Osteoblast (primary cell): ENCODE measurements at regions not wholly inside any gene's neighbourhood (a gene's known extent, or its start where the extent isn't known, plus 50 kb on each side); places are given as distances from the start of the nearest gene placed in this dataset.
"Not testable (repeated sequence)": the region's sequence is repeated elsewhere in the genome, so short reads cannot be mapped to it uniquely, and the experiment has no call there.

ENCODE experiments used
- DNase-seq: peaks from one replicate; pipeline ENCODE4 v3.0.0; 2011; ENCODE audit warnings: low spot score, mixed read lengths; ENCODE audit not compliant: insufficient read length; ENCODE audit errors: missing footprints
- H2AFZ ChIP-seq: 2 replicates; pipeline ENCODE4 v1.6.0; 2011; ENCODE audit warnings: mild to moderate bottlenecking, low read length
- H3K27ac ChIP-seq: 2 replicates; pipeline ENCODE4 v1.5.1; 2011; ENCODE audit warnings: mild to moderate bottlenecking, low read depth, low read length, moderate library complexity
- H3K27me3 ChIP-seq: 2 replicates; pipeline ENCODE4 v1.6.0; 2012; ENCODE audit warnings: mild to moderate bottlenecking, control low read depth, inconsistent platforms, low read length, moderate library complexity; ENCODE audit not compliant: insufficient read depth
- H3K36me3 ChIP-seq: 2 replicates; pipeline ENCODE4 v1.5.1; 2011; ENCODE audit warnings: mild to moderate bottlenecking, low read length, control low read depth, moderate library complexity; ENCODE audit not compliant: insufficient read depth
- H3K4me1 ChIP-seq: 2 replicates; pipeline ENCODE4 v1.5.1; 2011; ENCODE audit warnings: mild to moderate bottlenecking, low read length, control low read depth, moderate library complexity; ENCODE audit not compliant: insufficient read depth
- H3K4me2 ChIP-seq: 2 replicates; pipeline ENCODE4 v1.6.0; 2011; ENCODE audit warnings: mild to moderate bottlenecking, low read length; ENCODE audit not compliant: insufficient read depth
- H3K4me3 ChIP-seq: fragments of 200-600 bp; sonication (generic); 3 replicates; pipeline ENCODE4 v1.5.1; 2012; ENCODE audit warnings: mild to moderate bottlenecking, low read length, inconsistent platforms; ENCODE audit not compliant: insufficient read depth
- H3K79me2 ChIP-seq: 2 replicates; pipeline ENCODE4 v1.6.0; 2012; ENCODE audit warnings: mild to moderate bottlenecking, low read length, control low read depth, inconsistent platforms; ENCODE audit not compliant: insufficient read depth
- H3K9me3 ChIP-seq: 2 replicates; pipeline ENCODE4 v1.5.1; 2011; ENCODE audit warnings: low read depth, low read length, control low read depth
- H4K20me1 ChIP-seq: 2 replicates; pipeline ENCODE4 v1.6.0; 2012; ENCODE audit warnings: mild to moderate bottlenecking, low read length, control low read depth; ENCODE audit not compliant: insufficient read depth
- TF ChIP-seq, protein P1 (sequence below): IDR thresholded peaks from 2 replicates; pipeline ENCODE4 v1.5.1; 2011; ENCODE audit warnings: mild to moderate bottlenecking, low read depth, low read length, moderate library complexity; ENCODE audit errors: extremely low read depth

DNA sequence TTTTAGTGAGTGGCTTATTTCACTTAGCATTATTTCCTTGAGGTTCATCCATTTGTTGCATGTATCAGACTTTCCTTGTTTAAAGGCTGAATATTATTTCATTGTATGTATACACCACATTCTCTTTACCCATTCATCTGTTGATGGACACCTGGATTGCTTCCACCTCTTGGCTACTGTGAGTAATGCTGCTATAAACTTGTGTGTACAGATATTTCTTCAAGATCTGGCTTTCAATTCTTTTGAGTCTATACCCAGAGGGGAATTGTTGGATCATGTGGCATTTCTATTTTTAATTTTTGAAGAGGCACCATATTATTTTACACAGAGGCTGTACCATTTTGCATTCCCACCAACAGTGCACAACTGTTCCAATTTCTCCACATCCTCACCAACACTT lies 313.5 kb downstream of the RPLP1 start:
- H3K27ac ChIP-seq: no peak overlapping the region
- H3K27me3 ChIP-seq: peaks cover 19% of the 10 kb centered on the region
- no peaks in the 10 kb centered on the region for H4K20me1 ChIP-seq
- DNase-seq: no peak
- no peak overlapping the region for H2AFZ ChIP-seq
- H3K4me3 ChIP-seq: no peak overlapping the region
- TF ChIP-seq, protein P1, sequence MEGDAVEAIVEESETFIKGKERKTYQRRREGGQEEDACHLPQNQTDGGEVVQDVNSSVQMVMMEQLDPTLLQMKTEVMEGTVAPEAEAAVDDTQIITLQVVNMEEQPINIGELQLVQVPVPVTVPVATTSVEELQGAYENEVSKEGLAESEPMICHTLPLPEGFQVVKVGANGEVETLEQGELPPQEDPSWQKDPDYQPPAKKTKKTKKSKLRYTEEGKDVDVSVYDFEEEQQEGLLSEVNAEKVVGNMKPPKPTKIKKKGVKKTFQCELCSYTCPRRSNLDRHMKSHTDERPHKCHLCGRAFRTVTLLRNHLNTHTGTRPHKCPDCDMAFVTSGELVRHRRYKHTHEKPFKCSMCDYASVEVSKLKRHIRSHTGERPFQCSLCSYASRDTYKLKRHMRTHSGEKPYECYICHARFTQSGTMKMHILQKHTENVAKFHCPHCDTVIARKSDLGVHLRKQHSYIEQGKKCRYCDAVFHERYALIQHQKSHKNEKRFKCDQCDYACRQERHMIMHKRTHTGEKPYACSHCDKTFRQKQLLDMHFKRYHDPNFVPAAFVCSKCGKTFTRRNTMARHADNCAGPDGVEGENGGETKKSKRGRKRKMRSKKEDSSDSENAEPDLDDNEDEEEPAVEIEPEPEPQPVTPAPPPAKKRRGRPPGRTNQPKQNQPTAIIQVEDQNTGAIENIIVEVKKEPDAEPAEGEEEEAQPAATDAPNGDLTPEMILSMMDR: no peak
- H3K9me3 ChIP-seq: no peaks in the 10 kb centered on the region
- H3K4me1 ChIP-seq: peaks cover 4% of the 10 kb centered on the region
- no peaks in the 10 kb centered on the region for H3K79me2 ChIP-seq
- no peak overlapping the region for H3K4me2 ChIP-seq
- H3K36me3 ChIP-seq: no peaks in the 10 kb centered on the region

DNA sequence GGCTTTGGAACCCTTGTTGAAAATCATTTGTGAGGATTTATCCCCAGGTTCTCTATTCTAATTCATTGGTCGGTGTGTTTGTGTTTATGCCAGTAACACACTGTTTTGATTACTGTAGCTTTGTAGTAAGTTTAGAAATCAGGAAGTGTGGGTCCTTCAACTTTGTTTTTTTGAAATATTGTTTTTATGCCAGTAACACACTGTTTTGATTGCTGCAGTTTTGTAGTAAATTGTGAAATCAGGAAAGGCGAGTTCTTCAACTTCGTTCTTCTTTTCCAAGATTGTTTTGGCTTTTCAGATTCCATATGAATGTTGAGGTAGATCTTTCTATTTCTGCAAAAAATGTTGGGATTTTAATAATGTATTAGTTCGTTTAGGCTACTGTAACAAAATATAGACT lies 314.6 kb downstream of the RPLP1 start:
- Histone ChIP-seq H3K36me3 (no peaks in the 10 kb centered on the region), H4K20me1 (no peaks in the 10 kb centered on the region), H3K79me2 (no peaks in the 10 kb centered on the region), H2AFZ (no peak overlapping the region), H3K4me2 (no peak overlapping the region), H3K4me3 (no peak overlapping the region), H3K27ac (no peak overlapping the region), H3K4me1 (no peaks in the 10 kb centered on the region), H3K27me3 (peaks cover 19% of the 10 kb centered on the region), H3K9me3 (no peaks in the 10 kb centered on the region)
- DNase-seq: no peak
- TF ChIP-seq, protein P1: no peak

DNA sequence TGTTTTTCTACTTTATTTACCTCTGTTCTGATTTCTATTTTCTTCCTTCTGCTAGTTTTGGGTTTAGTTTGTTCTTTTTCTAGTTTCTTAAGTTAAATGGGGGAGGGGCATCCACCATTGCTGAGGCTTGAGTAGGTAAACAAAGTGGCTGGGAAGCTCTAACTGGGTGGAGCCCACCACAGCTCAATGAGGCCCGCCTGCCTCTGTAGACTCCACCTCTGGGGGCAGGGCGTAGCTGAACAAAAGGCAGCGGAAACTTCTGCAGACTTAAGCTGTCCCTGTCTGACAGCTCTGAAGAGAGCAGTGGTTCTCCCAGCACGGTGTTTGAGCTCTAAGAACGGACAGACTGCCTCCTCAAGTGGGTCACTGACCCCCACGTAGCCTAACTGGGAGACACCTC lies 316.7 kb downstream of the RPLP1 start:
- DNase-seq, H3K9me3 ChIP-seq, H3K27ac ChIP-seq, H3K79me2 ChIP-seq, H3K36me3 ChIP-seq, H3K4me1 ChIP-seq, H3K4me3 ChIP-seq, H2AFZ ChIP-seq, H4K20me1 ChIP-seq, H3K4me2 ChIP-seq: not testable (repeated sequence)
- peaks cover 19% of the 10 kb centered on the region for H3K27me3 ChIP-seq

DNA sequence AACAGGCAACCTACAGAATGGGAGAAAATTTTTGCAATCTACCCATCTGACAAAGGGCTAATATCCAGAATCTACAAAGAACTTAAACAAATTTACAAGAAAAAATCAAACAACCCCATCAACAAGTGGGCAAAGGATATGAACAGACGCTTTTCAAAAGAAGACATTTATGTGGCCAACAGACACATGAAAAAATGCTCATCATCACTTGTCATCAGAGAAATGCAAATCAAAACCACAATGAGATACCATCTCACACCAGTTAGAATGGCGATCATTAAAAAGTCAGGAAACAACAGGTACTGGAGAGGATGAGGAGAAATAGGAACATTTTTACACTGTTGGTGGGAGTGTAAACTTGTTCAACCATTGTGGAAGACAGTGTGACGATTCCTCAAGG lies 321.6 kb downstream of the RPLP1 start:
- H3K4me2 ChIP-seq, DNase-seq: not testable (repeated sequence)

DNA sequence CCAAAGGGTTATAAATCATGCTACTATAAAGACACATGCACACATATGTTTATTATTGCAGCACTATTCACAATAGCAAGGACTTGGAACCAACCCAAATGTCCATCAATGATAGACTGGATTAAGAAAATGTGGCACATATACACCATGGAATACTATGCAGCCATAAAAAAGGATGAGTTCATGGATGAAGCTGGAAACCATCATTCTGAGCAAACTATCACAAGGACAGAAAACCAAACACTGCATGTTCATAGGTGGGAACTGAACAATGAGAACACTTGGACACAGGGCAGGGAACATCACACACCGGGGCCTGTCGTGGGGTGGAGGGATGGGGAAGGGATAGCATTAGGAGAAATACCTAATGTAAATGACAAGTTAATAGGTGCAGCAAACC lies 322.1 kb downstream of the RPLP1 start:
- not testable (repeated sequence) for H3K36me3 ChIP-seq, H3K4me1 ChIP-seq, H3K79me2 ChIP-seq, DNase-seq, H3K4me3 ChIP-seq, H3K27ac ChIP-seq, H3K4me2 ChIP-seq, H4K20me1 ChIP-seq, H3K9me3 ChIP-seq, H2AFZ ChIP-seq
- H3K27me3 ChIP-seq: peaks cover 16% of the 10 kb centered on the region

More for the DNA sequence above, 321.6 kb downstream of the RPLP1 start:
- not testable (repeated sequence) for H3K27ac ChIP-seq, H3K79me2 ChIP-seq, H2AFZ ChIP-seq, H3K4me1 ChIP-seq, H3K36me3 ChIP-seq, H3K9me3 ChIP-seq, H3K4me3 ChIP-seq, H4K20me1 ChIP-seq
- H3K27me3 ChIP-seq: peaks cover 16% of the 10 kb centered on the region
